Stimulated activated CD8-positive, alpha-beta memory T cell treated with anti-CD3 and anti-CD28 coated beads, Interleukin-15, amount 100 ng/mL, for 4 hours (primary cell): ENCODE measurements at regions not wholly inside any gene's neighbourhood (a gene's known extent, or its start where the extent isn't known, plus 50 kb on each side); places are given as distances from the start of the nearest gene placed in this dataset.
"Not testable (repeated sequence)": the region's sequence is repeated elsewhere in the genome, so short reads cannot be mapped to it uniquely, and the experiment has no call there.

Source experiments
- DNase-seq, 2 donors: peaks; one replicate each; pipeline ENCODE4 v3.0.0-alpha.2; 2020; ENCODE audit warnings: low read depth in 2 of 2

GRCh38 chr13:44125943-44126469, 246.3 kb downstream of the LACC1 start:
- DNase-seq = no peak

GRCh38 chr13:44128552-44129001, 245.0 kb upstream of the SERP2 start:
- DNase-seq = no peak

- DNase-seq = no peak
Observed at GRCh38 chr13:44129418-44129817, 244.2 kb upstream of the SERP2 start.

- DNase-seq = no peak
Observed at GRCh38 chr13:44131069-44131614, 242.5 kb upstream of the SERP2 start.

GRCh38 chr13:44132710-44133109, 240.9 kb upstream of the SERP2 start:
- no peak for DNase-seq

DNA sequence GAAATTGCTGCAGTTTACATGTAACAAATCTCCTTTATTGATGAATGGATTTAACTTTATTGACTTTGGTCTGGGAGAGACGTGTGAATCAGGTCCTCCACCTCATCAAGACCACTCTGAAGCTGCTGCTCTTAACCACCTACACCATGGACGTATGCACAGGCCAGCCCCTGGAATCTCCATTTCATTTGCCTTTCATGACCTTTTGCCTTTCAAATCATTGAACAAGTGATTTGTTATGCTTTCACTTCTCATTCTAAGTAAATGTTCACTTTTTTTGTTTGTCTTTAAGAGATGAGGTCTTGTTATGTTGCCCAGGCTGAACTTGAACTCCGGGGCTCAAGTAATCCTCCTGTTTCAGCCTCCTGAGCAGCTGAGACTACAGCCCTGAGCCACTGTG, 240.0 kb upstream of the SERP2 start:
- no peak for DNase-seq

GRCh38 chr13:44135566-44135965, 238.1 kb upstream of the SERP2 start:
- DNase-seq = no peak

- no peak for DNase-seq
Observed at GRCh38 chr13:44136696-44137268, 236.8 kb upstream of the SERP2 start.

DNA sequence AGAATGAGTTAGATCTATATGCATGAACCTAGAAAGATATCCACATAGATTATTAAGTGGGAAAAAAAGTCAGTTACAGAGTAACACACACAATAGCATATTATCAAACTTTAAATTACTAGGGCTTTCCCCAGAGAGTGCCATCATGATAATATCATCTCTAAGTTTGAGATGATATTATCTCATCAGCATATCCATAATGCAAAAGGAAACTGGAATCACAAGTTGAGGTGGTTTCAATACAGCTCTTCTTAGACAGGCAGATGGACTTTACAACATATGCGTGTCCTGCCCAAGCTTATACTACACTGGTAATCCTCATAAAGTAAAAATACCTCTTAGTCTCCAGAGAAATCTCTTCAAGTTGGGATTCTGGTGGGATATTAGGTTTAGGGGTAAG, 236.2 kb upstream of the SERP2 start:
- DNase-seq = no peak

DNA sequence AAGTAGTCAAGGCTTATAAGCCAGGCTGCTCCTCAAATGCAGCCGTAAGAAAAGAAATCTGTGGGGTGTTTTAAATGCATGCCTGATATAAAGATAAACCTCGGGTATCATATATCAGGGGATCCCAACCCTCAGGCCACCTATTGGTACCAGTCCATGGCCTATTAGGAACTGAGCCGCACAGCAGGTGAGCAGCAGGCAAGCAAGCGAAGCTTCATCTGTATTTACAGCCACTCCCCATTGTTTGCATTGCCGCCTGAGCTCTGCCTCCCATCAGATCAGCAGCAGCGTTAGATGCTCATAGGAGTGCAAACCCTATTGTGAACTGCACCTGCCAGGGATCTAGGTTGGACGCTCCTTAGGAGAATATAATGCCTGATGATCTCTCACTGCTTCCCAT, 233.5 kb upstream of the SERP2 start:
- no peak for DNase-seq

DNA sequence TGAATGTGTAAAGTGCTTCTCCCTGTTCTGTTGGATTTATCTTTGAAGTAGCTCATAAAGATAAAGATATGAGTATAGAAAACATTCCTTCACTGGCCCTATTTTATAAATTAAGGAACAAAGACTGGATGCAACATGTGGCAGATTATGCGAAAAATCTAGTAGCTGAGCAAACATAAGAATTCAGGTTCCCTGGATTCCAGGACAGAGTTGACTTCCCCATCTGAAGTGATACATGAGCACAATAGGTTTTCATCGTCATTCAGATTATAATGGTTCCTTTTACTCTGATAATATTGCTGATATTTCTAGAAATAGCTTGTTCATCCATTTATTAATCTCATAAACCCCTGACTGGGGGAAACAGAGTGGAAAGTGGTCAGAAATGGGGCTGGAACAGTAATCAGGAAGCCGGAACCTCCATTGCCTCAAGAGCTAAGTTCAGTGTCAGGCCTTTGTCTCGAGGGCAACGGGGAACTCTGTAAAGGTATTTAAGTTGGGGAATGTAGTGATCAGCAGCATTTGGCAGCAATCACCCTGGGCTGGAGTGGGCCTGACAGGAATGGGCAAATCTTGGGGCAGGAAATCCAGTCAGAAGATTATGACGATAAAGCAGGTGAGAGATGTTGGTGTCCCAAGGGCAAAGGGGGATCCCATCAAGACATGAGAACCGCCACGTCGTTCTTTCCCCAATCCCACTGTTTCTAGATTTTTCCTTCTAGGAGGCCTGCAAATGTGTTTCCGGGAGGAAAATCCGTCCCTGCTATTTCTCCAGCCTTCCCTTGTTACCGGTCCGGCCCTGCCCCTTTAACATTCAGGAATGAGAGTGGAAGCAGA, 232.5 kb upstream of the SERP2 start:
- no peak for DNase-seq

GRCh38 chr13:44141725-44142539, 231.7 kb upstream of the SERP2 start:
- peak; percentile 86 to 87 for DNase-seq

GRCh38 chr13:44142540-44142867, 231.1 kb upstream of the SERP2 start:
- DNase-seq = no peak

DNA sequence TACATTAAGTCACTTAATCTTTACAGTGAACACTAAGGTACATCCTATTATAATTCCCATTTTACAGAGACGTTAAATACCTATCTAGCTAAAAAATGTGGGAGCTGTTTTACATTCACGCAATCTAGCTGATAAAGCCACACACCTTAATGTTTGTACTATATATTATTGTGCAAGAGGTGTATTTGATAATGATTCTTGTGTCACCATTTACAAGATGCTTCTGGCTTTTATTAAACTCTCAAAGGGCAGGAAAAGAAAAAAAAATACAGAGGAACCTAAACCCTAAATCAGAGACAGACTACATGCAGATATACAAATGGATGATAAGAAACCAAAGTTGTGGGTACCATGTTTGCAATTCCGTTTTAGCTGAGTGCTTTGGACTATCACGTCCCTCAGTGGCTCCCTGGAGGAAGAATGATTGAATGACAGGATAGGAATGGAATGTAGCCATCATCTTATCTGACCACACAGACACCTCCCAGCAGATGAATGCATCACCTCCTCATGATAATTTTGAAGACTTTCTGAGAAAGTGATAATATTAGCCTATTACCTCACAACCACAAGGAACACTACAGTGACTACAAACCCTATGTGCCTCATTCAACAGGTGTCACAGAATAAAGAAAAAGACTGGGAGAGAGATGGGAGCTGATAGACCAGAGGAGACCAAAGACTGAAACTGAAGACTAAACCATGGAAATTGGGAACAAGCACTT, 230.5 kb upstream of the SERP2 start:
- DNase-seq = no peak

DNA sequence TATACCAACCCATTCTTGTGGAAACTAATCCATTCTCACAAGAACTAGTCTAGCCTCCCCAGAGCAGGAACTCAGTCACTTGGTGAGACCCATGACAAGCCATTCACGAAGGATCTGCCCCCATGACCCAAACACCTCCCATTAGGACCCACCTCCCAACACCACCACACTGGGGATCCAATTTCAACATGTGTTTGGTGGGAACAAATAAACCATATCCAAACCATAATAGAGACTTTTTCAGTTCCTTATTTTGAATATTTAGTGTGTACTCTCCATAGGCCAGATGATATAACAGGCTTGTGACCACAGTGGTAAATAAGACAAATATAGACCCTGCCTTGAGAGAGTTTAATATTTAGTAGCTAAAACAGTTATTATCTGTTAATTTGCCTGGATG, 227.5 kb upstream of the SERP2 start:
- no peak for DNase-seq

DNA sequence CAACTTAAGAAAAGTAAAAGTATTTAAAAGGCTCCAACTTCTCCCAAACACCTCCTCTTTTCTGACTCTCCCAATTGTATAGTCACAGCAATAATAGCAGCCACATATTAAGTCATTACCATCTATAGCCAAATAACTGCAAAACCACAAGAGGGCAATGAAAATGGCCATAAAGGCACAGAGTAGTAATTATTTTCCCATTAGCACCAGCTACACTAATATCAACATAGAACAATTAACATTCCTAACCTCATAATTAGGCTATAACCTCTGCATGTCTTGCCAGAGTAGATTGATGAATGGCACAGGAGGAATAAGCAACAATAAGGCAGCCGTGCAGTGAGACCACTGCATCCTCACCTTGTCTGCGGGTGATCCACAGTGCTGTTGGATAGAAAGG, 226.4 kb upstream of the SERP2 start:
- DNase-seq = no peak

GRCh38 chr13:44147648-44148047, 226.0 kb upstream of the SERP2 start:
- DNase-seq = no peak

DNA sequence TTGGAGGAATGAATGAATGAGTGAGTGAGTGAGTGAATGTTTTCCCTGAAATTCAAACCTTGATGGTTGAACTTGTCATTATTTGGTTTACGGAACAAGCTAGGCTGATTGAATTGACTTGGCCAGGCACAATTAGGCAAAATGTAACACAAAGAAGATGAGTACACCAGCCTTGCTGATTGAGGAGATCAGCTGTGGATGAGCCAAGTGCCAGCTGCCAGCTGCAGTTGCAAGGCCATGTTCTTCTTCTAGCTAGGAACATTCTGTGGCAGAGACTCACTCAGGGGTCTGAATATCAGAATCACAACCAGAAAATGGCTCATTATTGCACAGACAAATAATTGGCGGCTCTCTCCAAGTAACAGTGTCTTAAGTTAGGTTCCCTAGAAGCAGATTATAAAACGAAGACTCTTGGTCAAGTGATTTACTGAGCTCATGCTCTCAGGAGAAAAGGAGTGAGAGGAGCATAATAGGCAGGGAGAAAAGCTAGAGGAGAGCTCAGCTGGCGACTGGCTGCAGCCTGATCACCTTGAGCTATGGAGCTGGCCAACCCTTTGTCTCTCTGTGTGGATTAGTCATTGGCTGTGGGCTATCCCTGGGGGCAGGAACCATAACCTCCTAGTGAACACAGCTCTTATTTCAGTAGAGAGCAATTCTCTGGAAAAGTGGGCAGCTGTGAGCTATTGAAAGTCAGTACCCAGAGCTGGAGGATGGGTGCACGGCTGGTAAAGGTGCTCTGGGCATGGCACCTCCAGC, 225.3 kb upstream of the SERP2 start:
- no peak for DNase-seq

GRCh38 chr13:44149231-44149630, 224.4 kb upstream of the SERP2 start:
- not testable (repeated sequence) for DNase-seq

- no peak for DNase-seq
Observed at GRCh38 chr13:44149821-44150220, 223.8 kb upstream of the SERP2 start.

DNA sequence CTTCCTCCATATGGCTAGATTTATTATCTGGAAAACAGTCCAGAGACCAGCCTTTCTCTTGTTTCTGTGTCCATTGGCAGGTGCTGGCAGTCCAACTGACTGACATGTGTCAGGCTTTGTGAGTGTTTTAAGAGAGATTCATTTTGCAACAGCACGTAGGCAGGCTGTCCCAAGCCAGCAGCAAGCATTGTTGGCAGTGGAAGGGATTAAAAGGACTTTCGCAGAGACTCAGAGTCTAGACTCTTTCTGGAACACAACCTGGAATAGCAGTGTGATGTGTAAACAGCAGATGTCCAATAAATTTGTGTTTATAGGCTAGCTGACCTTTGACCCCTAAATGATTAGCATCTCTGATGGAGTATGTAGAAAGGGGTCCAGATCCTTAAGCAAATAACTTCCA, 222.2 kb upstream of the SERP2 start:
- no peak for DNase-seq
